Heart right ventricle (tissue), 16 donors: ENCODE measurements at regions not wholly inside any gene's neighbourhood (a gene's known extent, or its start where the extent isn't known, plus 50 kb on each side); places are given as distances from the start of the nearest gene placed in this dataset.

Experiments used
- ATAC-seq, 8 donors: fragments of 200-7000 bp; cut with Tn5 transposase; one replicate each; pipeline ENCODE4 v1.9.1; 2020; ENCODE audit warnings: mild to moderate bottlenecking in 8 of 8, moderate library complexity in 8 of 8, moderate number of reproducible peaks in 1 of 8
- DNase-seq, 2 donors: peaks; one replicate each; pipeline ENCODE4 v3.0.0-alpha.2; 2020
- H3K27ac ChIP-seq, 10 donors: fragments of 200-600 bp; sonication (generic) in 2 of 10; one replicate each; pipeline versions ENCODE4 v1.5.0 to v1.8.0; 2020 to 2022; ENCODE audit warnings: mild to moderate bottlenecking in 3 of 10
- H3K27me3 ChIP-seq, 7 donors: fragments of 200-600 bp; one replicate each; pipeline ENCODE4 v1.8.0; 2021 to 2022; ENCODE audit warnings: mild to moderate bottlenecking in 2 of 7
- H3K36me3 ChIP-seq, 9 donors: fragments of 200-600 bp; sonication (generic) in 1 of 9; one replicate each; pipeline versions ENCODE4 v1.5.0 to v1.8.0; 2020 to 2022; ENCODE audit warnings: mild to moderate bottlenecking in 2 of 9
- H3K4me1 ChIP-seq, 9 donors: fragments of 200-600 bp; sonication (generic) in 1 of 9; one replicate each; pipeline versions ENCODE4 v1.5.0 to v1.8.0; 2020 to 2022; ENCODE audit warnings: mild to moderate bottlenecking in 4 of 9
- H3K4me3 ChIP-seq, 10 donors: fragments of 200-600 bp; sonication (generic) in 2 of 10; one replicate each; pipeline versions ENCODE4 v1.5.0 to v1.8.0; 2020 to 2022; ENCODE audit warnings: mild to moderate bottlenecking in 7 of 10, moderate library complexity in 2 of 10
- H3K9me3 ChIP-seq, 11 donors: fragments of 200-600 bp in 10 of 11; sonication (generic) in 2 of 11; one replicate each; pipeline versions ENCODE4 v1.5.0 to v1.8.0; 2013 to 2022; ENCODE audit warnings: mild to moderate bottlenecking in 2 of 11, control low read depth in 1 of 11, moderate library complexity in 1 of 11
- CTCF ChIP-seq, 9 donors: fragments of 200-600 bp; sonication (generic) in 2 of 9; IDR thresholded peaks; one replicate each; pipeline versions ENCODE4 v1.5.0 to v1.8.0; 2021 to 2022; ENCODE audit warnings: antibody characterized with exemption in 9 of 9, mild to moderate bottlenecking in 5 of 9, moderate library complexity in 1 of 9
- WGBS, 2 donors: extraction: QIAGEN DNeasy Blood & Tissue Kit; methylation state at CpG; one replicate each; pipeline ENCODE4 v1.1.7; 2013; ENCODE audit warnings: inconsistent platforms in 1 of 2; 5-methylcytosine and 5-hydroxymethylcytosine counted together
- intact Hi-C, 10 donors: fragments of 100-400 bp; cut with DNase I; formaldehyde crosslinking; loops; one replicate each; pipeline versions ENCODE4 v1.11.1 to v1.14.2; 2022
- donor health status: Arrhythmogenic right ventricular cardiomyopathy.
- donor health status: ischemic (EF 13 %, LVEDD 7.1; RV severe dilation, severe dysfunction).
- donor health status: healthy with polysubstance abuse.
- donor health status: DM: no; HTN: yes; CAD: no.
- donor health status: DM: no; HTN: no; CAD: no.
- donor health status: ischemic (EF 25% LVEDD 6.9; RV normal size, moderate dysfunction).
- donor health status: ischemic (EF 25% LVEDD 5.7; RV mildly dilated, moderate dysfunction).
- donor health status: healthy.
- donor health status: DM: yes; HTN: yes; CAD: no.
- donor health status: Ischemic cardiomyopathy.
- donor health status: ischemic (EF 35%, LVEDD 5.7; RV mildly dilated, moderate dysfunction).
- donor health status: nonischemic (EF 11% LVEDD 7.7; RV severe dilation, severe dysfunction).
- donor health status: DM: yes; HTN: yes; CAD: no.
- donor health status: PGD.
- donor health status: ischemic (EF 29% LVEDD 5.4; RV normal size, mild dysfunction).
- donor health status: nonischemic (EF 23%, LVEDD 6.1; RV moderate dilation, normal function).

DNA sequence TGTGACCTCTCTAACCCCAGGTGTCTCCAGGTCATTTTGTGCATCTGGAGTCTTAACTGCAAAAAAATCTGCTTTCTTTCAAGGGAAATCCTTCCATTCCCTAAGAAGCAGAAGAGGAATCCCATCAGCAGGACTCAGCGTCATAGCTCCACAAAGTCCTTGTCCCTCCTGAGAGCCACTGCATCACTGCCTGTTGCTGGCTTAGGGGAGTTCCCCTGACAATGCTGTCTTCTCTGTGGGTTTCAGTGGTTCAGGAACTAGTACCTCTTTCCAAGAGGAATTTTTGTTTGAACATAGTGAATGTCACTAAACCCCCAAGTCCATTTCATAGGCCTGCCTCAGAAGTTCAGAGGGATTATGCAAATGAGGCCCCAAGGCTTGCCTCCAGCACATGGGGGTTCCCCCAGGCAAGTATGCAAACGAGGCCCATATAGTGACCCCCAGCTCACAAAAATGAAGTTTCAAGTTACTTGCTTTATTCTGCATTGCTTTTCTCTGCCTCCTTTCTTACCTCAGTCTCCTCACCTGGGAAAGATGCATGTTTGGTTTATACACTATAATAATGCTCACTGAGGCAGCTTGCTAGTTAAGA is 513.9 kb upstream of the MEX3C start:
- WGBS, 2 donors = 53 to 68% methylated on average over 2 of the region's 2 CpGs
- Histone ChIP-seq H3K27ac (no peak overlapping the region), H3K4me3 (no peak overlapping the region), H3K27me3 (no peaks in the 10 kb centered on the region), H3K36me3 (no peaks in the 10 kb centered on the region), H3K4me1 (no peaks in the 10 kb centered on the region), H3K9me3 (peaks cover 0 to 52% (median 8%) of the 10 kb centered on the region in 11 donors)
- no peak for TF ChIP-seq CTCF (IDR thresholded peaks at IDR 0.05)
- intact Hi-C loops = no loop called here
- no peak for DNase-seq
- no peak for ATAC-seq

DNA sequence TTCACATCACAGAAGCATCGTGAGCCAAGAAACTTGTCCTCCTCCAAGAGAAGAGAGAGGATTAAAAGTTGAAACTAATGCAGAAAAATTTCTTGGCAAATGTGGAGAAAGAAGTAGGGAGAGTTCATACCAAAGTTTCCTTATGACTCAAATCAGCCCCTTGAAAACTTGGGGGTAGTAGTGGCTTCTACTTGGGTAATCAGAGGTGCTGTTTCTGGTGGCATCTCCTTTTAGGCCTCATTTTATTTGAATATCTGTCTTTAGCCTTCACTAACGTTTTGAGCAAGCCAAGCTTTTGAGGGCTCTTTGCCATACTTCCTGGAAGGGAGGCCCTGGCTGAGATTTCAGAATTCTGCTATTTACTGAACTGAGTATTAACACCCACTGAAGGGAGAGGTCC is 515.3 kb upstream of the MEX3C start:
- no peak overlapping the region for H3K27ac ChIP-seq
- H3K36me3 ChIP-seq = no peaks in the 10 kb centered on the region
- H3K4me1 ChIP-seq = no peaks in the 10 kb centered on the region
- no peak for DNase-seq
- H3K4me3 ChIP-seq = no peak overlapping the region
- no peak for TF ChIP-seq CTCF (IDR thresholded peaks at IDR 0.05)
- H3K27me3 ChIP-seq = no peaks in the 10 kb centered on the region
- 49 to 57% methylated on average over 2 of the region's 2 CpGs for WGBS, 2 donors
- intact Hi-C loops = no loop called here
- no peak for ATAC-seq
- peaks cover 0 to 39% (median 5%) of the 10 kb centered on the region in 11 donors for H3K9me3 ChIP-seq

- intact Hi-C loops = no loop called here
- H3K9me3 ChIP-seq = peaks cover 0 to 29% (median 5%) of the 10 kb centered on the region in 11 donors
- 72 to 76% methylated on average over 1 of the region's 1 CpG for WGBS, 2 donors
Measured at GRCh38 chr18:51716277-51716676, 518.8 kb upstream of the MEX3C start.

DNA sequence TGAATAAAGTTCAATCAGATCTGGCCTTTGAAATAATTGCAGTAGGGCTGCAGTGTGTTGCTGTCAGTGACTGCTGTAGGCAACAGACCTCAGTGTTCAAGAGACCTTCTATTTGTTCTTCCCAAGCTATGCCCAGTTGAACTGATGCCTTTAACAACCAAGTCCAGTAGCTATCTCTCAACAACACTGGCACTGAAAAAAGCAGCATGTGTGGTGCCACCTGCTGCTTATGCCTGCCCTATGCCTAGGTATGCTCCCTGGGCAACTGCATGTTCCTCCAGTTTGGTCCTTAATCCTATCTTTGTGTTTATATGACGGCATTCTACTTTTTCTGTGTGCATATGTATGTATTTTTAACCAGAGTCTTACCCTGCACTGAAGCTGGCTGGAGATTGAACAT is 523.9 kb upstream of the MEX3C start:
- intact Hi-C loops = no loop called here
- WGBS, 2 donors = 60 to 71% methylated on average over 1 of the region's 1 CpG
- no peaks in the 10 kb centered on the region for H3K27me3 ChIP-seq
- H3K4me1 ChIP-seq = no peaks in the 10 kb centered on the region
- ATAC-seq (no peak), DNase-seq (no peak)
- no peaks in the 10 kb centered on the region for H3K36me3 ChIP-seq
- peak in 1 of 9 donors; percentile 36 for TF ChIP-seq CTCF (IDR thresholded peaks at IDR 0.05)
- no peak overlapping the region for H3K27ac ChIP-seq
- H3K9me3 ChIP-seq = no peaks in the 10 kb centered on the region
- H3K4me3 ChIP-seq = no peak overlapping the region

More at GRCh38 chr18:51716277-51716676, 518.8 kb upstream of the MEX3C start:
- no peaks in the 10 kb centered on the region for H3K36me3 ChIP-seq
- no peaks in the 10 kb centered on the region for H3K4me1 ChIP-seq
- H3K27me3 ChIP-seq = no peaks in the 10 kb centered on the region
- H3K27ac ChIP-seq = no peak overlapping the region
- H3K4me3 ChIP-seq = no peak overlapping the region
- DNase-seq = no peak
- no peak for TF ChIP-seq CTCF (IDR thresholded peaks at IDR 0.05)
- no peak for ATAC-seq
